ENCODE measurements at regions not wholly inside any gene's neighbourhood (a gene's known extent, or its start where the extent isn't known, plus 50 kb on each side); places are given as distances from the start of the nearest gene placed in this dataset.

DNA sequence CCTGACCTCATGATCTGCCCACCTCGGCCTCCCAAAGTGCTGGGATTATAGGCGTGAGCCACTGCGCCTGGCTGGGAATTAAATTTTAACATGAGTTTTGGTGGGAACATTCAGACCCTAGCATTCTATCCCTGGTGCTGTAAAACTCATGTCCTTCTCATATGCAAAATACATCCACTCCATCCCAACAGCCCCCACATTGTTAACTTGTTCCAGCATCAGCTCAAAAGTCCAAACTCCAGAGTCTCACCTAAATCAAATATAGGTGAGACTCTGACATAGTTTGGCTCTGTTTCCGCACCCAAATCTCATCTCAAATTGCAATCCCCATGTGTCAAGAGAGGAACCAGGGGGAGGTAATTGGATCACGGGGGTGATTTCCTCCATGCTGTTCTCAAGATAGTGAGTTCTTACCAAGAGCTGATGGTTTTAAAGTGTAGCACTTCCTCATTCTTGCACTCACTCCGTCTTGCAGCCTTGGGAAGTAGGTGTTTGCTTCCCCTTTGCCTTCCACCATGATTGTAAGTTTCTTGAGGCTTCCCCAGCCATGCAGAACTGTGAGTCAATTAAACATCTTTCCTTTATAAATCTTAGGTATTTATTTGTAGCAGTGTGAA, 96.2 kb upstream of the PLCL2 start:
- H3K27ac ChIP-seq = no peak overlapping the region
- no peak for TF ChIP-seq ZFX (IDR thresholded peaks at IDR 0.05; ENCODE audit: borderline replicate concordance)
- TF ChIP-seq, protein P1, sequence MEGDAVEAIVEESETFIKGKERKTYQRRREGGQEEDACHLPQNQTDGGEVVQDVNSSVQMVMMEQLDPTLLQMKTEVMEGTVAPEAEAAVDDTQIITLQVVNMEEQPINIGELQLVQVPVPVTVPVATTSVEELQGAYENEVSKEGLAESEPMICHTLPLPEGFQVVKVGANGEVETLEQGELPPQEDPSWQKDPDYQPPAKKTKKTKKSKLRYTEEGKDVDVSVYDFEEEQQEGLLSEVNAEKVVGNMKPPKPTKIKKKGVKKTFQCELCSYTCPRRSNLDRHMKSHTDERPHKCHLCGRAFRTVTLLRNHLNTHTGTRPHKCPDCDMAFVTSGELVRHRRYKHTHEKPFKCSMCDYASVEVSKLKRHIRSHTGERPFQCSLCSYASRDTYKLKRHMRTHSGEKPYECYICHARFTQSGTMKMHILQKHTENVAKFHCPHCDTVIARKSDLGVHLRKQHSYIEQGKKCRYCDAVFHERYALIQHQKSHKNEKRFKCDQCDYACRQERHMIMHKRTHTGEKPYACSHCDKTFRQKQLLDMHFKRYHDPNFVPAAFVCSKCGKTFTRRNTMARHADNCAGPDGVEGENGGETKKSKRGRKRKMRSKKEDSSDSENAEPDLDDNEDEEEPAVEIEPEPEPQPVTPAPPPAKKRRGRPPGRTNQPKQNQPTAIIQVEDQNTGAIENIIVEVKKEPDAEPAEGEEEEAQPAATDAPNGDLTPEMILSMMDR (IDR thresholded peaks at IDR 0.05) = no peak

DNA sequence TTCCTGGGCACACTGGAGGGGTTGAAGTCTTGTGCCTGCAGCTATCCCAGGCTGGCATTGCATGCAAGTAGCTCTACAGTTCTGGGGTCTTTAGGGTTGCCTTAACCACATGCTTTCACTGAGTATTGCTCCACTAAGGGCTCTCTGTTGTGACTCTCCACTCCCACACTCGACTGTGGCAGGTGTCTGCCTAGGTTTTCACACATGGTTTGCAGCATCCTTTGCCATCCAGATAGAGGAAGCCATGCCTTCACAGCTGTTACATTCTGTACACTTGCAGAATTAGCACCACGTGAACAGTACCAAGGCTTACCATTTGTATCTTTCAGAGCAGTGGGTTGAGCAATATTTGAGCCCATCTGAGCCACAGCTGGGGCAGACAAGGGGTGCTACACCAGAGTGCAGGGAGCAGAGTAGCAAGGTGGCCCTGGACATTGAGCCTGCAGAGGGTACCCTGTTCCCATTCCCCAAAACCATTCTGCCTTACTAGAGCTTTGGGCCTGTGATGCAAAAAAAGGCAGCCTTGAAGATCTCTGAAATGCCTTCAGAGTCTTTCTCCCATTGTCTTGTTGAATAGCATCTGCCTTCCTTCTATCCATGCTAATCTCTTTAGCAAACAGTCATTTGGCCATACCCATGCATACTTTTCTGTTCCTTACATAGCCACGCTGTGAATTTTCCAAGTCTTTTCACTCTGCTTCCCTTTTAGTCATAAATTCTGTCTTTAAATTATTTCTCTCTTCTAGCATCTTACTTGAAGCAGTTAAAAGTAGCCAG, 95.2 kb upstream of the PLCL2 start:
- H3K27ac ChIP-seq = no peak overlapping the region
- no peak for TF ChIP-seq ZFX (IDR thresholded peaks at IDR 0.05; ENCODE audit: borderline replicate concordance)
- TF ChIP-seq, protein P1 (IDR thresholded peaks at IDR 0.05) = no peak

DNA sequence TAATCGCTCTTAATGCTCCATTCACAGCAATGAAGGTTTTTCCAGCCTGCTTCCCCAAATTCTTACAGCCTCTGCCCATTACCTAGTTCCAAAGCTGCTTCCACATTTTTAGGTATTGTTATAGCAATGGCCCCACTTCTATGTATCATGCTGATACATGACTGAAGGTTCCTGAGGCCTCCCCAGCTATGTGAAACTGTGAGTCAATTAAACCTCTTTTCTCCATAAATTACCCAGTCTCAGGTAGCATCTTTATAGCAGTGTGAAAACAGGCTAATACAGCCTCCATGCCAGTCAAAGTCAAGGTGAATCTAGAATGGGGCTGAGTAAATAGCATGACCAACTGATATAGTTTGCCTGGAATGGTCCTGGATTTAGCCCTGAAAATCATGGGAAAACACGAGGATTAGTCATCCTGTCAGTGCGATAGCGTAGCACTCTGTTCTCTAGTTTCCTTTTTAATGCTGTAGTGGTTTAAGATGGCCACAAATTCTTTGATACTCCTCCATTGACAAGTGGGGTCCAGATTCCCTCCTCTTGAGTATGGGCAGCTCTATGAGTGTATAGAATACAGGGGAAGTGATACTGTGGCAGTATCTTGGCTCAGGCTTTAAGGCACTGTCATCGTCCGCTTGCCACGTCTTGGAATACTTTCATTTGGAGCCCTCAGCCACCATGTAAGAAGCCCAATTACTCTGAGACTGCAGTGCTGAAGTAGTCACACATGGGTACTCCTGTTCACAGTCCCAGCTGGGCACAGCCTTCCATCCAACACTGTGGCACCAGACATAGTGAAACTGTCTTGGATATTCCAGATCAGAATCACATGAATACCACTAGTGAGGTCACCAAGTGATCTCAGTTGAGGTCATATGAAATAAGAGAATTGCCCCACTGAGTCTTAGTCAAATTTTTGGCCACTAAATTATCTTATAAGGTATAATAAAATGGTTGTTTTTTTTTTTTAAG, 94.0 kb upstream of the PLCL2 start:
- TF ChIP-seq, protein P1 (IDR thresholded peaks at IDR 0.05) = no peak
- no peak overlapping the region for H3K27ac ChIP-seq

DNA sequence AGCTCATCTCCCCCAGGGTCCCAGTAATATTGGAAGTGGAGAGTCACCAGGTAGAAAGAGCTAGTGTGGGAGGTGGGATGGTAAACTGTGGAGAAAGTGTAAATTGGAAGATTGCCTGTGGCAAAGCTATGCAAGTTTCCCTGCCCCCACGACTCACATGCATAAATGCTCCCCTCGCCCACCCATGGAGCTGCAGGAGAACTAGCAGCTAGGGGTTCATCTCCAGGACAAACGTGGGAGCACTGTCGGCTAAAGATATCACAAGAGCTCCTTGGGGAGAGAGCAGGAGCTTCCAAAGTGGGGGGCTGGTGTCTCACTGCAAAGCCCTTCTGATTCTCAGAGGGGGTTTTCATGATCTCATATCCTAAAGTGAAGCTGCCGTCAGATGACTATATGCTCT, 91.4 kb upstream of the PLCL2 start:
- TF ChIP-seq ZFX (IDR thresholded peaks at IDR 0.05; ENCODE audit: borderline replicate concordance) = no peak
- TF ChIP-seq, protein P1 (IDR thresholded peaks at IDR 0.05) = no peak

DNA sequence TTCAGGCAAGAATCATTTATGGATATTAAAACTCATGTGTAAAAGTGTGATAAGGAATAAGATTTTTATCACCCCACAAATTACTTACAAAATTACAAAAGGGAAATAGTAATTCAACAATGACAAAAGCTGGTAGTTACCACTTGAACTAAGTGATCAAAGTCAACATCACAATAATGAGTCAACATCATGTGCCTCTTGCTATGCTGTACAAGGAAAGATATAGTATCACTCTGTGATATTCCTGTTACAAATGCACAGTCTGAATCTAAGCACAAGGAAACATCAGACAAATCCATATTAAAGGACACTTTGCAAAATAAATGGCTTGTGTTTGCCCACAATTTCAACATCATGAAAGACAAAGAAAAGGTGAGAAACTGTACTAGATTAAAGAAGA, 90.5 kb upstream of the PLCL2 start:
- TF ChIP-seq, protein P1 (IDR thresholded peaks at IDR 0.05) = no peak
- no peak for TF ChIP-seq ZFX (IDR thresholded peaks at IDR 0.05; ENCODE audit: borderline replicate concordance)
- H3K27ac ChIP-seq = no peak overlapping the region

More for the DNA sequence above, 91.4 kb upstream of the PLCL2 start:
- no peak overlapping the region for H3K27ac ChIP-seq

DNA sequence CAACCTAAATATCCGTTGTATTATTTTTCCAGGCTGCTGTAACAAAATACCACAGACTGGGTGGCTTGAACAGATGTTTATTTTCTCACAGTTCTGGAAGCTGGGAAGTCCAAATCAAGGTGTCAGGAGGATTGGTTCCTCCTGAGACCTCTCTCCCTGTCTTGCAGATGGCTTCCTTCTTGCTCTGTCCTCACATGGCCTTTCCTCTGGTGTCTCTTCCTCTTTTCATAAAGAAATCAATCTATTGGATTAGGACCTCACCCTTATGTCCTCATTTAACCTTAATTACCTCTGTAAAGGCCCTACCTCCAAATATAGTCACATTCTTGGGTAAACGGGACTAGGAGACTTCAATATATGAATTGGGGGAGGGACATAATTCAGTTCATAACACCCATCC, 89.2 kb upstream of the PLCL2 start:
- TF ChIP-seq, protein P1 (IDR thresholded peaks at IDR 0.05) = no peak
- no peak for TF ChIP-seq ZFX (IDR thresholded peaks at IDR 0.05; ENCODE audit: borderline replicate concordance)

More for the DNA sequence above, 89.2 kb upstream of the PLCL2 start:
- H3K27ac ChIP-seq = no peak overlapping the region
